ENCODE measurements at regions not wholly inside any gene's neighbourhood (a gene's known extent, or its start where the extent isn't known, plus 50 kb on each side); places are given as distances from the start of the nearest gene placed in this dataset.

GRCh38 chr3:187972454-187972853 lies 181.5 kb upstream of the LPP start:
- no peak for DNase-seq (ENCODE audit: low spot score)

- no peak for DNase-seq (ENCODE audit: low spot score)
Observed at GRCh38 chr3:187973977-187974870, 179.7 kb upstream of the LPP start.

DNA sequence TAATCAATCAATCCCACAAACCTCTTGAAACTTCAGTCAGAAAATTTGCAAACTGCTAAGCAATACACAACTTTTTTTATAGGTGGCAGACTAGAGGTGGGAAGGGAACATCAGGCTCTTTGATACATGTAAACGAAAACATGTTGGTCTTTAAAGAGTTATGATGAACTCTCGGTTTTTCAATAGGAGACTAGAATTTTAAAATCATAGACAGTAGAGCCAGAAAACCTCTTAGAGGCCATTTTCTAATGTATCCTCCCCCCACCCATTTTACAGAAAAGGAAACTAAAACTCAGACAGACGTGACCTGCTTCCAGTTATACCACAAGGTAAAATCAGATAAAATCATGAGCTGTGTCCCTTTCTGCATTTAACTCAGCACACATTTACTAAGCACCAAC lies 179.1 kb upstream of the LPP start:
- DNase-seq (ENCODE audit: low spot score) = no peak

DNA sequence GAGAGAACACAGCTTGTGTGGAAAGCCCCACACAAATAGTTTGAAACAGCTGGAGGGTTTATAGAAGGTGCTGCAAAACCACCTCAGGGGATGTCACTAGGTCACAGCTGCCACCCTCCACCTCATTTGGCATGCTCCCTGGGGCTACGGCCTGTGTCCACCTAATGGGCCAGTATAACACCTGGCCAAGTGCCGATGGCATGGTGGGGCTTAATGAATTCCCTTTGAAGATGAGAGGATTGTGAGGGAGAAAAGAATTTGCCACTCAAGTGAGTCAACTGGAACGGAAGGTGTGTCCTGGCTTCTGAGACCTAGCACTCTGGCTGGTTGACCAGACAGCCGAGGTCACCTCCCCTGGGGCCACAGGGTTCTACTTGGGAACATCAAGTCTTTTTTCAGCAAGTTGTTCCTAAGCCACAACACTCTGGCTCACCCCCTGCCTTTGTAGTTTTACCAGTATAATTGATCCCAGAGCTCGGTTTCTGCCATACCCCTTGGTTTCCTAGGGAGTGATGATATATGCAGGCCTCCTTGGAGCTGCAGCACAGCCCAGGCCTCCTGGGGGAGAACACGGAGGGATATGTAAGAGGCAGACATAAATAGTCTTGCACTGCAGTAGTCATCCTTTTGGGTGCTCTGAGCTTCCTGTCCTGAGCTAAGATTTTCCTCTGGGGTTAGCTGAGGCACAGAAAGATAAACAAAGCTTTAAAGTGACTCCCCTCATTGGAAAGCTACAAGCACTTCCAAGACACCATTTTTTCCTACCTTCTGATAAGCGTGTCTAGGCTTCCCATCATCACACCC lies 178.2 kb upstream of the LPP start:
- DNase-seq (ENCODE audit: low spot score) = no peak

GRCh38 chr3:187976365-187976900 lies 177.5 kb upstream of the LPP start:
- DNase-seq (ENCODE audit: low spot score) = no peak

GRCh38 chr3:187977659-187978058 lies 176.3 kb upstream of the LPP start:
- DNase-seq (ENCODE audit: low spot score) = no peak

GRCh38 chr3:187978433-187979011 lies 175.4 kb upstream of the LPP start:
- no peak for DNase-seq (ENCODE audit: low spot score)

- DNase-seq (ENCODE audit: low spot score) = peak; percentile 38
Observed at GRCh38 chr3:187979564-187979963, 174.4 kb upstream of the LPP start.

DNA sequence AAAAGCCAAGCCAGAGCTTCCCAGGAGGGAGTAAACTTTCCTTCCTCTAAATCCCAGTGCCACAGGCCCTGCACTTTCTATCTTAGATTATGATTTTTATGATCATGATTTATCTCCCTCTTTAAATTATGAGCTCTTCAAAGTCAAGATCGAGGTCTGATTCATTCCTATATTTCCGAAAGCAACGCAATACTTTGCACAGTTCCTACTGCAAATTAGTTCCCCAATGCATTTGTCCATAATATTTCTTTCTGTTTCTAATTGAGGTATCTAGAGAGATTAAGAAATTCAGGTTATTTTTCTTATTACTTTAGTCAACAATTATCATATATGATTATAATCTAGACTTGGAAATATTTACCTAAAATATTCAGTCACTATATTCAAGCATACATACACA lies 173.1 kb upstream of the LPP start:
- DNase-seq (ENCODE audit: low spot score) = no peak

DNA sequence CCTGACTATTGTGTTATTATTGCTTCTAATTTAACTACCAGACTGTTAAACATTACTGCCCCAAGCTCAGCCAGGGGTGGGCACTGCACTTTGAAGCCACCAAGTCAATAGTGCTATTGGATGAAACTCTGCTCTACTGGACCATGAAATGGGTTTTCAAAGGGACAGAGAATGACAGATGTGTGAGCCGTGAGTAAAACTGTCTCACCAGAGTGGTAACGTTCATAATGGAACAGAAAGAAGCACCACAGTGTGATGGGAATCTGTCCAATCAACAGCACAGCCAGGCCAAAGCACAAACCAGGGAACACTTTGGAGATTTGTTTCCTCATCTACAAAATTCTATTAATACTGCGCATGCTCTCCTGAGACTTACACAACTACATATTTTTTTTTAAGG lies 171.8 kb upstream of the LPP start:
- no peak for DNase-seq (ENCODE audit: low spot score)

- DNase-seq (ENCODE audit: low spot score) = no peak
Observed at GRCh38 chr3:187983484-187984124, 170.4 kb upstream of the LPP start.

- DNase-seq (ENCODE audit: low spot score) = no peak
Observed at GRCh38 chr3:187985647-187986046, 168.3 kb upstream of the LPP start.

- no peak for DNase-seq (ENCODE audit: low spot score)
Observed at GRCh38 chr3:187986514-187986934, 167.4 kb upstream of the LPP start.

GRCh38 chr3:187987187-187987586 lies 166.8 kb upstream of the LPP start:
- DNase-seq (ENCODE audit: low spot score) = no peak

- no peak for DNase-seq (ENCODE audit: low spot score)
Observed at GRCh38 chr3:187987924-187988323, 166.0 kb upstream of the LPP start.

DNA sequence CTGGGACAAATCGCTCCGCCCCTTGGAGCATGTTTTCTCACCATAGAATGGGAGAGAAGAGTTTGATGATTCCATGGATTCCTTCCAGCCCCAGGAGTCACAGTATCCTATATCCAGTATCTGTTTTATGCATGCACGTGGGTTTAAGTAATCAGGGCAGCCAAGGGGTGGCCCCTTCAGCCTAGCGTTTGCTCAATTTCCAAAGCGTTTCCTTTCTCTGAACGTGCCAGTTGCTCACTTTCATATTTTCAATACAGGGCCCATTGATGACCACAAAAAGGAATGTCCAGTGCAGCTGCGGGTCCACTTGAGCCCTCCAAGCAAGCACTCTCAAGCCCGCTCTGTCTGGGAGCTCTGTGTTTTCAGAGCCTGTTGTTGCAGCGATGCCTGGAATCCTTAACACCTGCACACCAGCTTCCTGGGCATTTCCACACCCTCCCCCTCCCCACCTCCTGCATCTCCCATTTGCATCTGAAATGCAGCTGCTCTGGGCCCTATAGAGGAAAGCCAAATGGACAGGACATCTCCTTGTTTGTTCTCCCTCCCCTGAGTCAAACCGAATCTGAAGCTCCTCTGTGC lies 164.3 kb upstream of the LPP start:
- peak; percentile 36 for DNase-seq (ENCODE audit: low spot score)

GRCh38 chr3:187992609-187993008 lies 161.3 kb upstream of the LPP start:
- DNase-seq (ENCODE audit: low spot score) = no peak

- DNase-seq (ENCODE audit: low spot score) = no peak
Observed at GRCh38 chr3:187994221-187995042, 159.5 kb upstream of the LPP start.

DNA sequence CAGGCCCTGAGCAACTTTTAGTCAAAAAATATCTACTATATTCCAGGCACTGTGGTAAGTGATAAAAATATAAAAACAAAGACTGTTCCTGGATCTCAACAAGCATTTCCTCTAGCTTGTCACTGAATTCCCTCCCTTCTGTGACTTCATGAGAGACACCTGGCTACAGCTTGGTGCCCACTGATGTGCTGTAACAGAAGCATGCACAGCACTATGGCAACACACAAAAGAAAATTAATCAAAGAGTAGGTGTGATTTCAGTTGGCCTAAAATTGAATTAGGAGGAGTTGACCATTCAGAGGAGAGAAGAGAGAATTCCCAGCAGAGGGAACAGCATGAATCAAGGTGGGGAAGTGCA lies 158.9 kb upstream of the LPP start:
- DNase-seq (ENCODE audit: low spot score) = no peak

DNA sequence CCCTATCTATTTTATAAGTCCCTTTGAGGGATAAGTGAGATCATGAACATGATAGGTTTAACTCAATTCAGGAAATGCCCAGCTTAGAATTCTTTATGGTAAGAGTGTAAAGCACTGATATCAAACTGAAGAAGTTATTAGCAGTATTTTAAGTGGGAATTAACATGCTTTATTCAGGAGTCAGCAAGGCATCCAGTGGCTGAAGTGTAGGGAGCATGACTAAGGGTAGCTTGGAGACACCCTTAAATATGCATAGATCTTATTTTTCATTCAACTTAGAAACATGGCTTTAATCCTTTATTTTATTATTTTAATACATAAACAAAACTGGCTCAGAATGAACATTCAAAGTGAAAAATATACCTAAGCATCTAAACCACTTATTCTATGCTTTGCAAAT lies 158.3 kb upstream of the LPP start:
- DNase-seq (ENCODE audit: low spot score) = no peak
